ENCODE measurements at regions not wholly inside any gene's neighbourhood (a gene's known extent, or its start where the extent isn't known, plus 50 kb on each side); places are given as distances from the start of the nearest gene placed in this dataset.

DNA sequence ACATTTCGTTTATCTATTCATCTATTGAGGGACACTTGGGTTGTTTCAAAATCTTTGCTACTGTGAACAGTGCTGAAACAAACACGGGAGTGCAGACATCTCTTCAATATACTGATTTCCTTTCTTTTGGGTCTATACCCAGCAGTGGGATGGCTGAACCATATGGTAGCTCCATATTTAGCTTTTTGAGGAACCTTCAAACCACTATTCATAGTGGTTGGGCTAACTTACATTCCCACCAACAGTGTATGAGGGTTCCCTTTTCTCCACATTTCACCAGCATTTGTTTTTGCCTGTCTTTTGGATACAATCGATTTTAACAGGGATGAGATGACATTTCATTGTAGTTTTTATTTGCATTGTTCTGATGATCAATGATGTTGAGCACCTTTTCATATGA lies 798.2 kb downstream of the UQCRFS1 start:
- H3K27ac ChIP-seq, result no peak overlapping the region
- H3K4me3 ChIP-seq, result no peak overlapping the region
- no peaks in the 10 kb centered on the region for H3K4me1 ChIP-seq
- H3K27me3 ChIP-seq, result no peaks in the 10 kb centered on the region
- H3K36me3 ChIP-seq, result no peaks in the 10 kb centered on the region
- intact Hi-C loops (cut with DNase I), result no loop called here
- no peak for TF ChIP-seq POLR2AphosphoS5 (IDR thresholded peaks at IDR 0.05; ENCODE audit: insufficient read depth in 1 of 2, low read depth in 1 of 2)
- TF ChIP-seq, protein P1, sequence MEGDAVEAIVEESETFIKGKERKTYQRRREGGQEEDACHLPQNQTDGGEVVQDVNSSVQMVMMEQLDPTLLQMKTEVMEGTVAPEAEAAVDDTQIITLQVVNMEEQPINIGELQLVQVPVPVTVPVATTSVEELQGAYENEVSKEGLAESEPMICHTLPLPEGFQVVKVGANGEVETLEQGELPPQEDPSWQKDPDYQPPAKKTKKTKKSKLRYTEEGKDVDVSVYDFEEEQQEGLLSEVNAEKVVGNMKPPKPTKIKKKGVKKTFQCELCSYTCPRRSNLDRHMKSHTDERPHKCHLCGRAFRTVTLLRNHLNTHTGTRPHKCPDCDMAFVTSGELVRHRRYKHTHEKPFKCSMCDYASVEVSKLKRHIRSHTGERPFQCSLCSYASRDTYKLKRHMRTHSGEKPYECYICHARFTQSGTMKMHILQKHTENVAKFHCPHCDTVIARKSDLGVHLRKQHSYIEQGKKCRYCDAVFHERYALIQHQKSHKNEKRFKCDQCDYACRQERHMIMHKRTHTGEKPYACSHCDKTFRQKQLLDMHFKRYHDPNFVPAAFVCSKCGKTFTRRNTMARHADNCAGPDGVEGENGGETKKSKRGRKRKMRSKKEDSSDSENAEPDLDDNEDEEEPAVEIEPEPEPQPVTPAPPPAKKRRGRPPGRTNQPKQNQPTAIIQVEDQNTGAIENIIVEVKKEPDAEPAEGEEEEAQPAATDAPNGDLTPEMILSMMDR (IDR thresholded peaks at IDR 0.05), result no peak
- no peak for TF ChIP-seq POLR2A (IDR thresholded peaks at IDR 0.05)
- H3K9me3 ChIP-seq, result no peaks in the 10 kb centered on the region
- DNase-seq (ENCODE audit: extremely low spot score in 2 of 2), result no peak

DNA sequence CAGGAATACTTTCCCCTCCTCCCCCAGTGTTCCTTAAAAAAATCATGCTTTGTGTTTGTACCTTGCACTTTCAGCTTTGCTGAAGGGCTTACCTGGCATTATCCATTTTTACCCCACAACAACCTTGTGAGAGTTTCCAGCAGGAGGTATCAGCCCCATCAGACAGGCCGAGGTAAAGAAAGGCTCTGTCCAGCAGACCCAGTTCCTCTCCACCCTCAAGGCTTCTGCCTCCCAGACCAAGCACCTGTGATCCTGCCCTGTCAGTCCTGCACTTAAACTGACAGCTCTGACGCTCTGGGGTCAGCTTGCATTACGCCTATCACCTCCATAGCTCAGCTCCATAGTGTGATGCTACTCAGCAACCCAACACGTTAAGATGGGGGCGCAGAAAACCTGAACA lies 803.1 kb downstream of the UQCRFS1 start:
- intact Hi-C loops (cut with DNase I), result no loop called here
- Histone ChIP-seq H3K4me3 (no peak overlapping the region), H3K27ac (no peak overlapping the region), H3K4me1 (no peaks in the 10 kb centered on the region), H3K9me3 (no peaks in the 10 kb centered on the region), H3K36me3 (no peaks in the 10 kb centered on the region), H3K27me3 (no peaks in the 10 kb centered on the region)
- DNase-seq (ENCODE audit: extremely low spot score in 2 of 2), result no peak
- no peak for TF ChIP-seq POLR2AphosphoS5 (IDR thresholded peaks at IDR 0.05; ENCODE audit: insufficient read depth in 1 of 2, low read depth in 1 of 2)
- TF ChIP-seq, protein P1 (IDR thresholded peaks at IDR 0.05), result no peak
- no peak for TF ChIP-seq POLR2A (IDR thresholded peaks at IDR 0.05)

DNA sequence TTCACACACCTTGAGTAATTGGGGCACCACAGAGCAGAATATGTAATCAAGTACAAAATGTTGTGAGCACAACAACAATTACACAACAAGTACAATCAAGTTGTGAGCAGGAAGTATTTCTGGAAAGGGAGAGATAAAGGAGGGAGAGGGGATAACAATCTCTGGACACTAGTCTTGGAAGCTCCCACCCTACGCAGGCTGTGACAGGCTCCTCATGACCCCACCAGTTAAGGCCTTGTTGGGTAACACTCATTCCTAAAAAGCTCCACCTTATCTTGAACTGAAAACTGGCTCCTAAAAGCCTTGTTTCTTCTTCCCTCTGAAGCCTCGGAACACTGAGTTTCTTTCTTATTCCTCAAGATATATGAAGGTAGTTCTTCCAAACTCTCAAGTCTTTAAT lies 806.0 kb downstream of the UQCRFS1 start:
- TF ChIP-seq POLR2A (IDR thresholded peaks at IDR 0.05), result no peak
- TF ChIP-seq, protein P1 (IDR thresholded peaks at IDR 0.05), result no peak
- TF ChIP-seq POLR2AphosphoS5 (IDR thresholded peaks at IDR 0.05; ENCODE audit: insufficient read depth in 1 of 2, low read depth in 1 of 2), result no peak
- no peaks in the 10 kb centered on the region for H3K4me1 ChIP-seq
- no peak overlapping the region for H3K4me3 ChIP-seq
- intact Hi-C loops (cut with DNase I), result no loop called here
- no peak for DNase-seq (ENCODE audit: extremely low spot score in 2 of 2)
- no peaks in the 10 kb centered on the region for H3K27me3 ChIP-seq
- no peaks in the 10 kb centered on the region for H3K36me3 ChIP-seq
- H3K9me3 ChIP-seq, result no peaks in the 10 kb centered on the region
- H3K27ac ChIP-seq, result no peak overlapping the region

GRCh38 chr19:28405346-28405742 lies 807.6 kb downstream of the UQCRFS1 start:
- no peaks in the 10 kb centered on the region for H3K27me3 ChIP-seq
- no peaks in the 10 kb centered on the region for H3K4me1 ChIP-seq
- no peaks in the 10 kb centered on the region for H3K36me3 ChIP-seq
- DNase-seq (ENCODE audit: extremely low spot score in 2 of 2), result no peak
- no peak overlapping the region for H3K27ac ChIP-seq
- H3K4me3 ChIP-seq, result no peak overlapping the region
- H3K9me3 ChIP-seq, result no peaks in the 10 kb centered on the region
- intact Hi-C loops (cut with DNase I), result no loop called here
- TF ChIP-seq POLR2AphosphoS5 (IDR thresholded peaks at IDR 0.05; ENCODE audit: insufficient read depth in 1 of 2, low read depth in 1 of 2) (no peak), POLR2A (IDR thresholded peaks at IDR 0.05) (no peak)
- TF ChIP-seq, protein P1 (IDR thresholded peaks at IDR 0.05), result no peak

DNA sequence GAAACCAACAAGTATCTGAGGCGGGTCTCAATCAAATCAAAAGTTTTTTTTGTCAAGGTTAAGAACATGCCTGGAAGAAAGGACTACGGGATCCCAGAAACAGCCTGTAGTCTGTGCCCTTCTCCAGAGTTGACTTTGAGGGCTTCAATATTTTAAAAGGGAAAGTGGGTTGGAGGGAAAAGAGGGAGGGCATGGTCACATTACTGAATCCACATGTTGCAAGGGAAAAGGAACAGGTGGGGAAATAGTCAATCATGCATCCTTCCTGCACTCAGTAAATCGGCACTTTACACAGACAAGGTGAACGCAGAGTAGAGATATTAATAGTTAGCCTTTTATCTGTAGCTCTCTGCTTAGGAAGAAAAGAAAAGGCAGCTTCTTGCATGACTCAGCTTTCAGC lies 808.5 kb downstream of the UQCRFS1 start:
- H3K4me3 ChIP-seq, result no peak overlapping the region
- no peak overlapping the region for H3K27ac ChIP-seq
- H3K9me3 ChIP-seq, result no peaks in the 10 kb centered on the region
- H3K36me3 ChIP-seq, result no peaks in the 10 kb centered on the region
- intact Hi-C loops (cut with DNase I), result no loop called here
- TF ChIP-seq POLR2AphosphoS5 (IDR thresholded peaks at IDR 0.05; ENCODE audit: insufficient read depth in 1 of 2, low read depth in 1 of 2) (no peak), POLR2A (IDR thresholded peaks at IDR 0.05) (no peak)
- TF ChIP-seq, protein P1 (IDR thresholded peaks at IDR 0.05), result no peak
- DNase-seq (ENCODE audit: extremely low spot score in 2 of 2), result no peak
- no peaks in the 10 kb centered on the region for H3K27me3 ChIP-seq
- no peaks in the 10 kb centered on the region for H3K4me1 ChIP-seq

Measured in vagina (tissue), 2 donors.